OCI-LY7 (cell line): ENCODE measurements at regions not wholly inside any gene's neighbourhood (a gene's known extent, or its start where the extent isn't known, plus 50 kb on each side); places are given as distances from the start of the nearest gene placed in this dataset.

Source experiments
- CTCF ChIP-seq: fragments of 200-600 bp; sonication (generic); conservative IDR thresholded peaks from 2 replicates; pipeline ENCODE4 v1.5.1; 2014; ENCODE audit warnings: mild to moderate bottlenecking, antibody characterized with exemption, low read length, moderate library complexity, mixed read lengths
- EZH2phosphoT487 ChIP-seq: fragments of 200-600 bp; sonication (generic); IDR thresholded peaks from 2 replicates; pipeline ENCODE4 v1.6.1; 2018; ENCODE audit warnings: low read depth, borderline replicate concordance, mild to moderate bottlenecking, mixed run types, antibody characterized with exemption, low read length, moderate library complexity, mixed read lengths

GRCh38 chr6:946546-946945, 253.6 kb upstream of the EXOC2 start:
- TF ChIP-seq CTCF (no peak), EZH2phosphoT487 (no peak)
